GM12878 (cell line): ENCODE measurements at regions not wholly inside any gene's neighbourhood (a gene's known extent, or its start where the extent isn't known, plus 50 kb on each side); places are given as distances from the start of the nearest gene placed in this dataset.

Experiments
- ATAC-seq: fragments of 200-7000 bp; cut with Tn5 transposase; 3 replicates; pipeline ENCODE4 v1.9.1; 2020; ENCODE audit warnings: mild to moderate bottlenecking, moderate library complexity
- BruUV-seq: library from RNA; stranded (reverse); fragments of 400-500 nt; replicated peaks from 2 replicates; lab custom pipeline; 2021; lab: Mats Ljungman, UMichigan
- CTCF ChIA-PET: fragments of 300-600 bp; sonication (Branson Sonifier 250); formaldehyde crosslinking; extraction: SDS; loops from one replicate; lab custom pipeline; 2021; ENCODE audit warnings: inconsistent platforms; lab: Yijun Ruan, JAX
- POLR2A ChIA-PET: fragments of 350-600 bp; formaldehyde crosslinking; extraction: SDS; loops from one replicate; lab custom pipeline; 2021; ENCODE audit warnings: inconsistent platforms; lab: Charles Lee
- RAD21 ChIA-PET: fragments of 300-600 bp; sonication (Branson Sonifier 250); formaldehyde crosslinking; loops from one replicate; lab custom pipeline; 2023; ENCODE audit warnings: antibody characterized with exemption; ENCODE audit not compliant: unreplicated experiment; lab: Charles Lee
- SMC1A ChIA-PET: fragments of 300-600 bp; sonication (Branson Sonifier 250); formaldehyde crosslinking; loops from one replicate; lab custom pipeline; 2023; ENCODE audit not compliant: unreplicated experiment, uncharacterized antibody; lab: Charles Lee
- DNase-seq: peaks from one replicate; pipeline ENCODE4 v3.0.0-alpha.2; 2011; ENCODE audit warnings: low read depth, low spot score
- FAIRE-seq: peaks from 3 replicates; lab custom pipeline; 2011; peaks lifted over from hg19 to GRCh38; lab: Jason Lieb, UNC
- H2AFZ ChIP-seq: 2 replicates; pipeline ENCODE4 v1.6.0; 2011; ENCODE audit warnings: low read depth, low read length, control low read depth; ENCODE audit not compliant: control insufficient read depth
- H3K27ac ChIP-seq: 2 replicates; pipeline ENCODE4 v1.5.1; 2011; ENCODE audit warnings: control low read depth; ENCODE audit not compliant: control insufficient read depth, insufficient read depth
- H3K27me3 ChIP-seq, 2 experiments: replicated peaks in 1 of 2; 2 replicates each; pipeline versions ENCODE4 v1.6.0 to v1.6.1; 2011; ENCODE audit warnings: low read length in 1 of 2; ENCODE audit not compliant: control insufficient read depth in 2 of 2, insufficient read depth in 2 of 2
- H3K36me3 ChIP-seq, 2 experiments: 2 replicates each; pipeline ENCODE4 v1.5.1; 2011; ENCODE audit warnings: low read length in 1 of 2; ENCODE audit not compliant: control insufficient read depth in 2 of 2, insufficient read depth in 2 of 2
- H3K4me1 ChIP-seq: 2 replicates; pipeline ENCODE4 v1.6.1; 2011; ENCODE audit warnings: mild to moderate bottlenecking, low read length, moderate library complexity, mixed read lengths; ENCODE audit not compliant: control insufficient read depth, insufficient read depth
- H3K4me2 ChIP-seq: 2 replicates; pipeline ENCODE4 v1.6.0; 2011; ENCODE audit warnings: control low read depth; ENCODE audit not compliant: control insufficient read depth, insufficient read depth
- H3K4me3 ChIP-seq: fragments of 200-600 bp; sonication (generic); 2 replicates; pipeline ENCODE4 v1.5.1; 2016
- H3K79me2 ChIP-seq: 2 replicates; pipeline ENCODE4 v1.6.0; 2011; ENCODE audit warnings: low read length; ENCODE audit not compliant: control insufficient read depth, insufficient read depth
- H3K9ac ChIP-seq: 2 replicates; pipeline ENCODE4 v1.8.0; 2011; ENCODE audit warnings: low read length, control low read depth, mixed read lengths; ENCODE audit not compliant: control insufficient read depth, insufficient read depth
- H3K9me3 ChIP-seq: replicated peaks from 3 replicates; pipeline ENCODE4 v1.5.1; 2011; ENCODE audit warnings: mild to moderate bottlenecking, low read length; ENCODE audit not compliant: control insufficient read depth, insufficient read depth
- H4K20me1 ChIP-seq: 2 replicates; pipeline ENCODE4 v1.6.0; 2011; ENCODE audit not compliant: control insufficient read depth, insufficient read depth
- BMI1 ChIP-seq: fragments of 450-650 bp; IDR thresholded peaks from 2 replicates; pipeline ENCODE4 v1.6.1; 2016; ENCODE audit warnings: mild to moderate bottlenecking, moderate library complexity, borderline replicate concordance
- FOXK2 ChIP-seq: fragments of 450-650 bp; IDR thresholded peaks from 2 replicates; pipeline ENCODE4 v1.6.1; 2017; ENCODE audit warnings: mild to moderate bottlenecking, moderate library complexity
- HDAC2 ChIP-seq: fragments of 200-600 bp; sonication (generic); IDR thresholded peaks from 2 replicates; pipeline ENCODE4 v1.6.1; 2017
- JUNB ChIP-seq: IDR thresholded peaks from 2 replicates; pipeline ENCODE4 v1.6.1; 2016; ENCODE audit warnings: antibody characterized with exemption, mild to moderate bottlenecking
- MYB ChIP-seq: fragments of 150-350 bp; IDR thresholded peaks from 2 replicates; pipeline ENCODE4 v1.6.1; 2014; ENCODE audit warnings: mild to moderate bottlenecking, low read depth, low read length, borderline replicate concordance
- PAX8 ChIP-seq: fragments of 450-650 bp; IDR thresholded peaks from 2 replicates; pipeline ENCODE4 v1.6.1; 2017; ENCODE audit warnings: mild to moderate bottlenecking, moderate library complexity
- POLR2AphosphoS2 ChIP-seq: IDR thresholded peaks from 2 replicates; pipeline ENCODE4 v1.6.1; 2011; ENCODE audit warnings: low read depth, mild to moderate bottlenecking, low read length, improper control_type of control experiment, moderate library complexity
- SRF ChIP-seq, 2 experiments: IDR thresholded peaks; 2 replicates each; pipeline ENCODE4 v1.6.1; 2011; ENCODE audit warnings: low read depth in 2 of 2, low read length in 2 of 2, mild to moderate bottlenecking in 1 of 2, moderate library complexity in 1 of 2
- WGBS: methylation state at CpG from one replicate; pipeline ENCODE4 v1.1.6; 2016; ENCODE audit warnings: low lambda C conversion rate; ENCODE audit not compliant: insufficient replicate concordance, insufficient coverage; ENCODE audit errors: missing lambda C conversion rate; 5-methylcytosine and 5-hydroxymethylcytosine counted together
- in situ Hi-C: fragments of 300-500 bp; cut with MboI; formaldehyde crosslinking; loops from 9 replicates; pipeline ENCODE4 v1.14.3; 2018; ENCODE audit warnings: mixed read lengths
- intact Hi-C: fragments of 100-400 bp; cut with micrococcal nuclease; formaldehyde crosslinking; loops from one replicate; pipeline ENCODE4 v1.14.2; 2022; ENCODE audit not compliant: unreplicated experiment
- TF ChIP-seq, protein P1 (sequence below): IDR thresholded peaks from 2 replicates; pipeline ENCODE4 v1.6.1; 2012; ENCODE audit warnings: low read depth, low read length, improper control_type of control experiment

DNA sequence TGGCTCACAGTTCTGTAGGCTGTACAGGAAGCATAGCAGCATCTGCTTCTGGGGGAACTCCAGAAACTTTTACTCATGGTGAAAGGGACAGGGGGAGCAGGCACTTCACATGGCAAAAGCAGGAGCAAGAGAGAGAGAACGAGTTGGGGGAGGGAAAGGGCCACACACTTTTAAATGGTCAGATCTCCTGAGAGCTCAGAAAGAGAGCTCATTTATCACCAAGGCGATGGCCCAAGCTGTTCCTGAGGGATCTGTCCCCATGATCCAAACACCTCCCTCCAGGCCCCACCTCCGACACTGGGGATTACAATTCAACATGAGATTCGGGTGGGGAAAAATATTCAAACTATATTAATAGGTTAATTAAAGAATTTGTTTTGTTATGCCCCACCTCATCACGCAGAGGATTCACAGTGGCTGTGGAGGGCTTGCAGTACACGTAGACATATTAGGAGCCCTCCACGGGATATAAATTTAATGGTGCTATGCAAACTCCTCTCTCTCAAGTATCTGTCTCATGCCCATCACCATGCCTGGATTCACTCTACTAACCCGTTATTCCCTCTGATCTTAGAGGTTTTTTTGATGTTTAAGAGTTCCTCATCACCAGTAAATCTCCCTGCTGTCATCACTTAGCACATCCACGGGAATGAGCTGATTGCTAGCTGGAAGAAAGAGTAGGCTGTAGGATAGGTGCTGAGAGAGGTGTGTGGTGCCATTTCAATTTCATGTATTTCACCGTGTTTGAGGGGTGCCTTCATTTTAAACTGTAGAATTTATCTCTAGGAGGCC is 84.5 kb upstream of the ARHGAP28 start:
- no peaks in the 10 kb centered on the region for H3K36me3 ChIP-seq
- H3K4me3 ChIP-seq, result no peak overlapping the region
- ChIA-PET SMC1A (no interaction called here), CTCF (no interaction called here), POLR2A (no interaction called here), RAD21 (no interaction called here)
- no peaks in the 10 kb centered on the region for H3K4me1 ChIP-seq
- intact Hi-C loops, result no loop called here
- no peaks in the 10 kb centered on the region for H3K27me3 ChIP-seq
- H3K27ac ChIP-seq, result no peak overlapping the region
- H3K79me2 ChIP-seq, result no peaks in the 10 kb centered on the region
- FAIRE-seq (no peak), ATAC-seq (no peak), DNase-seq (no peak)
- H3K9me3 ChIP-seq, result no peaks in the 10 kb centered on the region
- WGBS, result 2% methylated on average over 10 of the region's 10 CpGs
- H4K20me1 ChIP-seq, result no peaks in the 10 kb centered on the region
- no peak overlapping the region for H3K9ac ChIP-seq
- TF ChIP-seq HDAC2 (no peak), JUNB (no peak), FOXK2 (no peak), POLR2AphosphoS2 (no peak), MYB (no peak), BMI1 (no peak), SRF (IDR thresholded peaks at IDR 0.05; ENCODE audit: low read depth in 2 of 2, low read length in 2 of 2) (no peak), PAX8 (no peak)
- TF ChIP-seq, protein P1, sequence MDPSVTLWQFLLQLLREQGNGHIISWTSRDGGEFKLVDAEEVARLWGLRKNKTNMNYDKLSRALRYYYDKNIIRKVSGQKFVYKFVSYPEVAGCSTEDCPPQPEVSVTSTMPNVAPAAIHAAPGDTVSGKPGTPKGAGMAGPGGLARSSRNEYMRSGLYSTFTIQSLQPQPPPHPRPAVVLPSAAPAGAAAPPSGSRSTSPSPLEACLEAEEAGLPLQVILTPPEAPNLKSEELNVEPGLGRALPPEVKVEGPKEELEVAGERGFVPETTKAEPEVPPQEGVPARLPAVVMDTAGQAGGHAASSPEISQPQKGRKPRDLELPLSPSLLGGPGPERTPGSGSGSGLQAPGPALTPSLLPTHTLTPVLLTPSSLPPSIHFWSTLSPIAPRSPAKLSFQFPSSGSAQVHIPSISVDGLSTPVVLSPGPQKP, result no peak
- no peak overlapping the region for H2AFZ ChIP-seq
- BruUV-seq, result no TSS peak
- H3K4me2 ChIP-seq, result no peak overlapping the region
- in situ Hi-C loops, result no loop called here
